GM12891 (cell line): ENCODE measurements at regions not wholly inside any gene's neighbourhood (a gene's known extent, or its start where the extent isn't known, plus 50 kb on each side); places are given as distances from the start of the nearest gene placed in this dataset.

Experiments
- PAX5 ChIP-seq: IDR thresholded peaks from 2 replicates; pipeline ENCODE4 v1.6.1; 2011; ENCODE audit warnings: low read length, moderate library complexity, mild to moderate bottlenecking; ENCODE audit not compliant: insufficient read depth, severe bottlenecking
- POLR2A ChIP-seq: IDR thresholded peaks from 2 replicates; pipeline ENCODE4 v1.6.1; 2011; ENCODE audit warnings: low read depth, low read length, control low read depth
- TAF1 ChIP-seq: IDR thresholded peaks from 2 replicates; pipeline ENCODE4 v1.6.1; 2011; ENCODE audit warnings: low read depth, low read length, control low read depth

DNA sequence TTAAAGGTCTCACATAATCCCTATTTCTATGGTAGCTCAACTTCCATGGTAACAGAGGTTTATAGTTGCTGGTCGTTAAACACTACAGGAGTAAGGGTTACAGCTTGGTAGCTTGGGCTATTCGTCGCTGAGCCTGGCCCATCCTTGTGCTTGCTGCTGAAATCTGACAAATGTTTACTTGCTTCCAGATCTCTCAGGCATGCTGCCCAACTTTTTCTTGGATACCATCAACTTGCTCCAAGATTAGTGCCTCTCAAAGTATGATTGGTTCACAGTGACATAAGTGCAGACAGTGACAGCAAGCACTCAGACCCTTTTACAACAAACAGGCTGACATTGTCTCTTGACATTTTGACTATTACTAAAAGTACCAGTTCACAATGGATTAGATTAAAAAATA, 231.8 kb downstream of the KCNS3 start:
- TF ChIP-seq PAX5 (no peak), TAF1 (no peak), POLR2A (no peak)
